Inflammatory macrophage treated with lipopolysaccharide for 1 hour (primary cell): ENCODE measurements at regions not wholly inside any gene's neighbourhood (a gene's known extent, or its start where the extent isn't known, plus 50 kb on each side); places are given as distances from the start of the nearest gene placed in this dataset.
A peak's percentile ranks its signal among the peaks of the same experiment; 100 is the strongest.
"Not testable (repeated sequence)": the region's sequence is repeated elsewhere in the genome, so short reads cannot be mapped to it uniquely, and the experiment has no call there.

ENCODE experiments used
- DNase-seq, 2 donors: peaks; one replicate each; pipeline ENCODE4 v3.0.0-alpha.2; 2020 to 2022

- no peak for DNase-seq
These were observed 61.7 kb downstream of the NPS start for GRCh38 chr10:127610816-127611215.

GRCh38 chr10:127614484-127615017, 65.4 kb downstream of the NPS start:
- DNase-seq = no peak

GRCh38 chr10:127618797-127619196, 69.7 kb downstream of the NPS start:
- no peak for DNase-seq

- no peak for DNase-seq
These were observed 70.6 kb downstream of the NPS start for GRCh38 chr10:127619546-127620325.

- DNase-seq = no peak
These were observed 86.8 kb downstream of the NPS start for GRCh38 chr10:127635882-127636281.

GRCh38 chr10:127648885-127649284, 88.1 kb upstream of the FOXI2 start:
- no peak for DNase-seq

- DNase-seq = peak in 1 of 2 donors; percentile 4
These were observed 87.3 kb upstream of the FOXI2 start for GRCh38 chr10:127649642-127650041.

- no peak for DNase-seq
These were observed 79.9 kb upstream of the FOXI2 start for GRCh38 chr10:127657056-127657455.

GRCh38 chr10:127676430-127676829, 60.6 kb upstream of the FOXI2 start:
- not testable (repeated sequence) for DNase-seq

- DNase-seq = no peak
These were observed 58.9 kb upstream of the FOXI2 start for GRCh38 chr10:127678091-127678490.

- no peak for DNase-seq
These were observed 57.2 kb upstream of the FOXI2 start for GRCh38 chr10:127679642-127680255.
